ENCODE measurements at regions not wholly inside any gene's neighbourhood (a gene's known extent, or its start where the extent isn't known, plus 50 kb on each side); places are given as distances from the start of the nearest gene placed in this dataset.

GRCh38 chr16:13696017-13696416 lies 223.9 kb upstream of the ERCC4 start:
- TF ChIP-seq TAF1 (IDR thresholded peaks at IDR 0.05; ENCODE audit: borderline replicate concordance, low read depth, low read length): no peak
- no peak for TF ChIP-seq POLR2A (IDR thresholded peaks at IDR 0.05; ENCODE audit: low read depth, low read length)
- no peak for TF ChIP-seq POLR2AphosphoS5 (IDR thresholded peaks at IDR 0.05; ENCODE audit: low read depth, low read length)
